H9 (cell line): ENCODE measurements at regions not wholly inside any gene's neighbourhood (a gene's known extent, or its start where the extent isn't known, plus 50 kb on each side); places are given as distances from the start of the nearest gene placed in this dataset.

Experiments used
- DNase-seq: peaks from one replicate; pipeline ENCODE4 v3.0.0-alpha.2; 2017
- H2AFZ ChIP-seq: one replicate; pipeline ENCODE4 v1.6.1; 2013; ENCODE audit warnings: mild to moderate bottlenecking, low read length, control low read depth, moderate library complexity
- H2AK5ac ChIP-seq: 2 replicates; pipeline ENCODE4 v1.6.1; 2013; ENCODE audit warnings: low read length, control low read depth, mixed read lengths; ENCODE audit not compliant: insufficient read length
- H2BK120ac ChIP-seq: one replicate; pipeline ENCODE4 v1.6.1; 2013; ENCODE audit warnings: low read depth, mild to moderate bottlenecking, low read length, control low read depth, inconsistent platforms; ENCODE audit not compliant: poor library complexity, severe bottlenecking
- H2BK12ac ChIP-seq: 2 replicates; pipeline ENCODE4 v1.6.1; 2013; ENCODE audit warnings: low read length, control low read depth, mixed read lengths, low read depth; ENCODE audit not compliant: insufficient read length
- H2BK15ac ChIP-seq: 2 replicates; pipeline ENCODE4 v1.6.1; 2013; ENCODE audit warnings: low read depth, low read length, control low read depth
- H2BK20ac ChIP-seq: one replicate; pipeline ENCODE4 v1.6.1; 2013; ENCODE audit warnings: low read depth, mild to moderate bottlenecking, low read length, control low read depth, inconsistent platforms; ENCODE audit not compliant: poor library complexity, severe bottlenecking
- H2BK5ac ChIP-seq: 2 replicates; pipeline ENCODE4 v1.6.1; 2013; ENCODE audit warnings: low read length, control low read depth, mixed read lengths; ENCODE audit not compliant: insufficient read length
- H3K14ac ChIP-seq: 2 replicates; pipeline ENCODE4 v1.6.1; 2013; ENCODE audit warnings: low read length, control low read depth; ENCODE audit not compliant: insufficient read depth
- H3K18ac ChIP-seq: 2 replicates; pipeline ENCODE4 v1.6.1; 2013; ENCODE audit warnings: low read depth, mild to moderate bottlenecking, mixed read lengths, low read length, control low read depth; ENCODE audit not compliant: insufficient read length
- H3K23ac ChIP-seq: 2 replicates; pipeline ENCODE4 v1.6.1; 2013; ENCODE audit warnings: low read length, control low read depth, mixed read lengths, low read depth; ENCODE audit not compliant: insufficient read length
- H3K23me2 ChIP-seq: 2 replicates; pipeline ENCODE4 v1.6.1; 2013; ENCODE audit warnings: low read depth, mild to moderate bottlenecking, mixed read lengths, low read length, control low read depth; ENCODE audit not compliant: insufficient read length, poor library complexity, severe bottlenecking
- H3K27ac ChIP-seq: 2 replicates; pipeline ENCODE4 v1.5.1; 2013; ENCODE audit warnings: low read length, control low read depth, mixed read lengths, low read depth; ENCODE audit not compliant: insufficient read length
- H3K27me3 ChIP-seq: 2 replicates; pipeline ENCODE4 v1.6.1; 2013; ENCODE audit warnings: low read length, control low read depth, inconsistent platforms; ENCODE audit not compliant: insufficient read depth
- H3K4ac ChIP-seq: 2 replicates; pipeline ENCODE4 v1.6.1; 2013; ENCODE audit warnings: low read depth, mild to moderate bottlenecking, control low read depth, inconsistent platforms, low read length, moderate library complexity
- H3K4me1 ChIP-seq: 2 replicates; pipeline ENCODE4 v1.6.1; 2013; ENCODE audit warnings: low read length, control low read depth, inconsistent platforms; ENCODE audit not compliant: insufficient read depth
- H3K4me2 ChIP-seq: 2 replicates; pipeline ENCODE4 v1.6.1; 2013; ENCODE audit warnings: low read length, control low read depth, mixed read lengths; ENCODE audit not compliant: insufficient read length, insufficient read depth
- H3K56ac ChIP-seq: 2 replicates; pipeline ENCODE4 v1.6.1; 2013; ENCODE audit warnings: low read depth, mild to moderate bottlenecking, mixed read lengths, low read length, control low read depth; ENCODE audit not compliant: insufficient read length
- H3K79me1 ChIP-seq: 2 replicates; pipeline ENCODE4 v1.6.1; 2013; ENCODE audit warnings: low read depth, mild to moderate bottlenecking, moderate library complexity, low read length, control low read depth, inconsistent platforms; ENCODE audit not compliant: insufficient read depth, poor library complexity, severe bottlenecking
- H3K79me2 ChIP-seq: 2 replicates; pipeline ENCODE4 v1.6.1; 2013; ENCODE audit warnings: low read length, control low read depth, inconsistent platforms; ENCODE audit not compliant: insufficient read depth
- H3K9ac ChIP-seq: 2 replicates; pipeline ENCODE4 v1.6.1; 2013; ENCODE audit warnings: low read length, control low read depth, mixed read lengths; ENCODE audit not compliant: insufficient read length; ENCODE audit errors: extremely low read depth
- H3K9me3 ChIP-seq: one replicate; pipeline ENCODE4 v1.6.1; 2013; ENCODE audit warnings: low read depth, low read length, inconsistent platforms; ENCODE audit not compliant: control insufficient read depth
- H3T11ph ChIP-seq: one replicate; pipeline ENCODE4 v1.6.1; 2013; ENCODE audit warnings: mild to moderate bottlenecking, low read length, control low read depth, inconsistent platforms
- H4K20me1 ChIP-seq: one replicate; pipeline ENCODE4 v1.6.1; 2013; ENCODE audit not compliant: control insufficient read depth, insufficient read length, insufficient read depth
- H4K5ac ChIP-seq: 2 replicates; pipeline ENCODE4 v1.6.1; 2013; ENCODE audit warnings: low read depth, mild to moderate bottlenecking, mixed read lengths, low read length, control low read depth; ENCODE audit not compliant: insufficient read length
- H4K8ac ChIP-seq: replicated peaks from 2 replicates; pipeline ENCODE4 v1.6.1; 2013; ENCODE audit warnings: low read length, control low read depth, mixed read lengths, low read depth; ENCODE audit not compliant: insufficient read length
- H4K91ac ChIP-seq: 2 replicates; pipeline ENCODE4 v1.6.1; 2013; ENCODE audit warnings: low read depth, mild to moderate bottlenecking, moderate library complexity, mixed read lengths, low read length, control low read depth; ENCODE audit not compliant: insufficient read length
- H3K27ac Mint-ChIP-seq, 3 experiments: 2 replicates in 2 of 3; 3 replicates in 1 of 3; pipeline ENCODE4 v1.8.0; 2020 to 2021; ENCODE audit warnings: mixed read lengths in 3 of 3, mild to moderate bottlenecking in 1 of 3, moderate library complexity in 1 of 3
- H3K27me3 Mint-ChIP-seq: 2 replicates; pipeline ENCODE4 v1.8.0; 2021; ENCODE audit warnings: low read depth, mild to moderate bottlenecking, moderate library complexity, mixed read lengths
- H3K36me3 Mint-ChIP-seq, 3 experiments: 2 replicates in 2 of 3; 3 replicates in 1 of 3; pipeline ENCODE4 v1.8.0; 2020 to 2021; ENCODE audit warnings: low read depth in 3 of 3, mixed read lengths in 3 of 3; ENCODE audit not compliant: insufficient read depth in 1 of 3
- H3K4me1 Mint-ChIP-seq, 2 experiments: 2 replicates each; pipeline ENCODE4 v1.8.0; 2020; ENCODE audit warnings: mixed read lengths in 2 of 2
- H3K4me3 Mint-ChIP-seq, 2 experiments: 2 replicates in 1 of 2; 3 replicates in 1 of 2; pipeline ENCODE4 v1.8.0; 2020 to 2021; ENCODE audit warnings: mild to moderate bottlenecking in 2 of 2, mixed read lengths in 2 of 2, moderate library complexity in 1 of 2
- H3K9me3 Mint-ChIP-seq, 2 experiments: 2 replicates in 1 of 2; 3 replicates in 1 of 2; pipeline ENCODE4 v1.8.0; 2020; ENCODE audit warnings: mild to moderate bottlenecking in 2 of 2, mixed read lengths in 2 of 2, moderate library complexity in 1 of 2
- WGBS: extraction: QIAGEN DNeasy Blood & Tissue Kit; methylation state at CpG from one replicate; pipeline ENCODE4 v1.1.7; 2013; ENCODE audit warnings: missing lambda C conversion rate, low lambda C conversion rate, mixed read lengths; ENCODE audit not compliant: insufficient read length; ENCODE audit errors: extremely low coverage; 5-methylcytosine and 5-hydroxymethylcytosine counted together
- TF ChIP-seq, protein P1 (sequence below): fragments of 200-600 bp; sonication (generic); conservative IDR thresholded peaks from 3 replicates; pipeline ENCODE4 v1.8.0; 2021; ENCODE audit warnings: antibody characterized with exemption, mild to moderate bottlenecking

DNA sequence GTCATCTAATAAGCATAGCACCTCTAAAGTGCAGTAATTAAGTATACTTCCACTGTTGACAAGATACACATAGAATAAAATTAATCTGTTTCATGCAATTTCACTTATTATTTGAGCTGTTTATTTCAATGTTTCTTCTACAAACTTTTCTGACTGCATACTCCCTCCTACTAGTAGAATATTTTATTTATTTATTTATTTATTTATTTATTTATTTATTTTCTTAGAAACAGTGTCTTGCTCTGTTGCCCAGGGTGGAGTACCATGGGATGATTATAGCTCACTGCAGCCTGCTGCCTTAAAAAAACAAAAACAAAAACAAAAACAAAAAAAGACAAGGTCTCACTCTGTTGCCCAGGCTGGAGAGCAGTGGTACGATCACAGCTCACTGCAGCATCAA is 68.4 kb upstream of the KITLG start:
- no peaks in the 10 kb centered on the region for H3K4me1 ChIP-seq
- Mint-ChIP-seq H3K36me3 (no peaks in the 10 kb centered on the region), H3K4me3 (no peak overlapping the region), H3K27me3 (no peaks in the 10 kb centered on the region; the same call in 1 of the 2 replicates), H3K27ac (peak overlapping the region in 1 of 3 experiments; percentile 22; a peak in 1 of 7 replicates), H3K9me3 (peaks cover under 1 to 2% of the 10 kb centered on the region in 2 experiments; a peak in 3 of 5 replicates), H3K4me1 (peaks cover 0 to 6% of the 10 kb centered on the region in 2 experiments; a peak in 2 of 4 replicates)
- H2AFZ ChIP-seq = no peak overlapping the region
- no peak overlapping the region for H2BK120ac ChIP-seq
- H3K23ac ChIP-seq = no peak overlapping the region
- no peak overlapping the region for H2BK20ac ChIP-seq
- H3T11ph ChIP-seq = no peak overlapping the region
- no peaks in the 10 kb centered on the region for H4K20me1 ChIP-seq
- H3K9me3 ChIP-seq = no peaks in the 10 kb centered on the region
- H2BK12ac ChIP-seq = no peak overlapping the region
- DNase-seq = no peak
- WGBS = no CpG with 5 or more reads among the region's 1 CpG
- no peak overlapping the region for H4K5ac ChIP-seq
- H2BK5ac ChIP-seq = no peak overlapping the region
- H3K23me2 ChIP-seq = no peaks in the 10 kb centered on the region
- H4K91ac ChIP-seq = no peak overlapping the region
- H3K27me3 ChIP-seq = no peaks in the 10 kb centered on the region
- TF ChIP-seq, protein P1, sequence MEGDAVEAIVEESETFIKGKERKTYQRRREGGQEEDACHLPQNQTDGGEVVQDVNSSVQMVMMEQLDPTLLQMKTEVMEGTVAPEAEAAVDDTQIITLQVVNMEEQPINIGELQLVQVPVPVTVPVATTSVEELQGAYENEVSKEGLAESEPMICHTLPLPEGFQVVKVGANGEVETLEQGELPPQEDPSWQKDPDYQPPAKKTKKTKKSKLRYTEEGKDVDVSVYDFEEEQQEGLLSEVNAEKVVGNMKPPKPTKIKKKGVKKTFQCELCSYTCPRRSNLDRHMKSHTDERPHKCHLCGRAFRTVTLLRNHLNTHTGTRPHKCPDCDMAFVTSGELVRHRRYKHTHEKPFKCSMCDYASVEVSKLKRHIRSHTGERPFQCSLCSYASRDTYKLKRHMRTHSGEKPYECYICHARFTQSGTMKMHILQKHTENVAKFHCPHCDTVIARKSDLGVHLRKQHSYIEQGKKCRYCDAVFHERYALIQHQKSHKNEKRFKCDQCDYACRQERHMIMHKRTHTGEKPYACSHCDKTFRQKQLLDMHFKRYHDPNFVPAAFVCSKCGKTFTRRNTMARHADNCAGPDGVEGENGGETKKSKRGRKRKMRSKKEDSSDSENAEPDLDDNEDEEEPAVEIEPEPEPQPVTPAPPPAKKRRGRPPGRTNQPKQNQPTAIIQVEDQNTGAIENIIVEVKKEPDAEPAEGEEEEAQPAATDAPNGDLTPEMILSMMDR = no peak
- no peak overlapping the region for H3K14ac ChIP-seq
- H4K8ac ChIP-seq = no peak overlapping the region
- no peak overlapping the region for H2BK15ac ChIP-seq
- no peak overlapping the region for H3K4ac ChIP-seq
- no peak overlapping the region for H3K4me2 ChIP-seq
- H2AK5ac ChIP-seq = no peak overlapping the region
- H3K9ac ChIP-seq = no peak overlapping the region
- no peaks in the 10 kb centered on the region for H3K79me2 ChIP-seq
- no peak overlapping the region for H3K27ac ChIP-seq
- H3K56ac ChIP-seq = no peak overlapping the region
- H3K18ac ChIP-seq = no peak overlapping the region
- H3K79me1 ChIP-seq = no peaks in the 10 kb centered on the region
